Muscle layer of duodenum (tissue), 2 donors: ENCODE measurements at regions not wholly inside any gene's neighbourhood (a gene's known extent, or its start where the extent isn't known, plus 50 kb on each side); places are given as distances from the start of the nearest gene placed in this dataset.
"Not testable (repeated sequence)": the region's sequence is repeated elsewhere in the genome, so short reads cannot be mapped to it uniquely, and the experiment has no call there.

Experiments used
- H3K27ac ChIP-seq: one replicate; pipeline ENCODE4 v1.7.0; 2013; ENCODE audit warnings: mild to moderate bottlenecking, low read length
- H3K27me3 ChIP-seq: one replicate; pipeline ENCODE4 v1.7.0; 2013; ENCODE audit warnings: low read depth, mild to moderate bottlenecking, control low read depth, low read length
- H3K36me3 ChIP-seq, 2 donors: one replicate each; pipeline ENCODE4 v1.7.0; 2013; ENCODE audit warnings: low read length in 2 of 2, control low read depth in 1 of 2, mild to moderate bottlenecking in 1 of 2; ENCODE audit not compliant: insufficient read depth in 2 of 2, control insufficient read depth in 1 of 2
- H3K4me1 ChIP-seq, 2 donors: one replicate each; pipeline ENCODE4 v1.7.0; 2013; ENCODE audit warnings: low read length in 2 of 2, mild to moderate bottlenecking in 2 of 2, control low read depth in 1 of 2, moderate library complexity in 1 of 2; ENCODE audit not compliant: insufficient read depth in 2 of 2, control insufficient read depth in 1 of 2
- H3K4me3 ChIP-seq, 2 donors: one replicate each; pipeline ENCODE4 v1.7.0; 2013; ENCODE audit warnings: low read length in 2 of 2, low read depth in 1 of 2, mild to moderate bottlenecking in 1 of 2
- H3K9me3 ChIP-seq, 2 donors: one replicate each; pipeline ENCODE4 v1.7.0; 2013; ENCODE audit warnings: low read length in 2 of 2, control low read depth in 1 of 2, mild to moderate bottlenecking in 1 of 2; ENCODE audit not compliant: control insufficient read depth in 1 of 2
- donor health status: healthy.

DNA sequence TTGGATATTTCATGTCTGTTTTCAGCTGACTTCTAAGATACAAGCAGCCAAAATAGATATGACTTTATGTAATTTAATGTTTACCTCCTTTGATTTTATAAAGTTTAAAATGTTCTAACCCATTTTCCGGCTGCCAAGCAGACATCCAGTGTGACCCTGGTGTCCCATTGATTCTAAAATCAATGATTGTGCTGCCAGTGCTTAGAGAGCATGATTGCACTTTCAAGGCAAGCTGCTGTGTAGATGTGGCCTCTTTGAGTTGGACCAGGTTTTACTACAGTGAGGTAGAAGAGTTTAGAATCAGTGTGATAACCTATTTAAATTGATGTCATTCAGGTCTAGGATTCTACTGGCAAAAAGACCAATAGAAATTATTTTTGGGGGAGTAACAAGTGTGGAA lies 730.9 kb downstream of the STPG2 start:
- H3K4me3 ChIP-seq: no peak overlapping the region
- H3K27ac ChIP-seq: no peak overlapping the region
- no peaks in the 10 kb centered on the region for H3K27me3 ChIP-seq
- H3K4me1 ChIP-seq: no peaks in the 10 kb centered on the region
- H3K9me3 ChIP-seq: peaks cover 0 to 5% of the 10 kb centered on the region in 2 donors
- H3K36me3 ChIP-seq: no peaks in the 10 kb centered on the region

DNA sequence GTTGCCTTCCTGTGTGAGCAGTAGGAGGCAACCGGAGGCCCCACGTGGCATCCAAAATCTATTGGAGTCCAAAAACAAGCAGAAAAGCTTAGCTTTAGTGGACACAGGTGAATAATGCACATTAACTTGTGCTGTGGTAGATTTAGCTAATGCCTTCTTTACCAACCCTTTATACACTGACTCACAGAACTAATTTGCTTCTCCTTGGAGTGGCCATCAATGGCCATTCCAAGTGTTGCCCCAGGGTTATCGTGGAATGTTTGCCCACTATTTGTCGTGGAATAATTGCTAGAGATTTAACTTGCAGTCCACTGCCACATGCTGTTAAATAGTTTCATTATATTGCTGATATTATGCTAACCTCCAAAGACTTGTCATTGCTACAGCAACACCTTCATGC lies 729.1 kb downstream of the STPG2 start:
- Histone ChIP-seq H3K27me3 (no peaks in the 10 kb centered on the region), H3K4me1 (no peaks in the 10 kb centered on the region), H3K4me3 (no peak overlapping the region), H3K9me3 (peaks cover 0 to 5% of the 10 kb centered on the region in 2 donors), H3K36me3 (no peaks in the 10 kb centered on the region), H3K27ac (no peak overlapping the region)

DNA sequence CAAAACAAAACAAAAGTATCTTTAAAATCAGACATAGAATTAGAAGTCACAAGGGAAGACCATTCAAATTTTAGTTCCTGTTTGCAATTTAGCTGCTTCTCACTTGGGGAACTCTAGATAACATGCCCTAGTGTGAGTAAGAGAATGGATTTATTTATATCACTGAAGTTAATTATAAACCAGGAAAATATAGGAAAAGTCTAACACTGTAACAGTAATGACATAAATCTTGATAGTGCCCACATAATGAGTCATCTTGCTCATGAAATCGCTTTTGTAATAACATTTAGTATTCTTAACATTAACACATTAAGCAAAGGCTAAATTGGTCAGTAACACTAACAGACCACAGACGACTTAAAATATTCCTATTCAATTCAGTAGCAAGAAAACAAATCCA lies 710.7 kb downstream of the STPG2 start:
- H3K36me3 ChIP-seq: no peaks in the 10 kb centered on the region
- no peaks in the 10 kb centered on the region for H3K27me3 ChIP-seq
- no peak overlapping the region for H3K27ac ChIP-seq
- H3K4me1 ChIP-seq: no peaks in the 10 kb centered on the region
- no peak overlapping the region for H3K4me3 ChIP-seq
- H3K9me3 ChIP-seq: peaks cover 0 to 2% of the 10 kb centered on the region in 2 donors

DNA sequence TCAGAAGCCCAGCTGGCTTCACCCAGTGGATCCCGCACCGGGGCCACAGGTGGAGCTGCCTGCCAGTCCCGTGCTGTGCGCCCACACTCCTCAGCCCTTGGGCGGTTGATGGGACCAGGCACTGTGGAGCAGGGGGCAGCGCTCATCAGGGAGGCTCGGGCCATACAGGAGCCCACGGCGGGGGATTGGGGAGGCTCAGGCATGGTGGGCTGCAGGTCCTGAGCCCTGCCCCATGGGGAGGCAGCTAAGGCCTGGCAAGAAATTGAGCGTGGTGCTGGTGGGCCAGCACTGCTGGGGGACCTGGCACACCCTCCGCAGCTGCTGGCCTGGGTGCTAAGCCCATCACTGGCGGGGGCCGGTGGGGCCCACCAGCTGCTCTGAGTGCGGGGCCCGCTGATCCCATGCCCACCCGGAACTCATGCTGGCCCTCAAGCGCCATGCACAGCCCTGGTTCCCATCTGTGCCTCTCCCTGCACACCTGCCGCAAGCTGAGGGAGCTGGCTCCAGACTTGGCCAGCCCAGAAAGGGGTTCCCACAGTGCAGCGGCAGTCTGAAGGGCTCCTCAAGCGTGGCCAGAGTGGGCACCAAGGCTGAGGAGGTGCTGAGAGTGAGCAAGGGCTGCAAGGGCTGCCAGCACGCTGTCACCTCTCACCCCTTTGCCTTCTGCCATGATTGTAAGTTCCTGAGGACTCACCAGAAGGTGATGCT lies 705.1 kb downstream of the STPG2 start:
- not testable (repeated sequence) for H3K27me3 ChIP-seq

DNA sequence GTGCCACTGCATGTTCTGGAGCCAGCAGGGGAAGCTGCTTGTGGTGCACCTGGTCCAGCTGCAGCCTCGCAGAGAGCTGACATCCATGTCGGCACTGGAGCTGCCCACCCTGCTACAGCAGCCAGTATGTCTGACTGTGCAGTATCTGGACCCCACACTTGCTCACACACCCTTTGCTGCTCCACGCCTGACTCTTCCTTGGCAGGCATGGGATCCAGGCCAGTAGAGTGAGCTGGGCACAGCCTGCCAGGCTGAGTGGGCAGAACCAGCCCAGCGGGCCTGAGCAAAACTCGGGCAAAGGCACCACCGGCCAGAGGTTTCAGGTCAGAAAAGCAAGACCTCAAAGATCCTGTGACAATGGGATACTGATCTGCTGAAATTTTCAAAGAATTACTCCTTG lies 690.1 kb downstream of the STPG2 start:
- H3K9me3 ChIP-seq: no peaks in the 10 kb centered on the region
- no peaks in the 10 kb centered on the region for H3K4me1 ChIP-seq
- no peak overlapping the region for H3K27ac ChIP-seq
- no peaks in the 10 kb centered on the region for H3K27me3 ChIP-seq
- no peak overlapping the region for H3K4me3 ChIP-seq
- H3K36me3 ChIP-seq: no peaks in the 10 kb centered on the region

More for the DNA sequence above, 705.1 kb downstream of the STPG2 start:
- H3K4me1 ChIP-seq, H3K9me3 ChIP-seq, H3K4me3 ChIP-seq, H3K27ac ChIP-seq, H3K36me3 ChIP-seq: not testable (repeated sequence)

DNA sequence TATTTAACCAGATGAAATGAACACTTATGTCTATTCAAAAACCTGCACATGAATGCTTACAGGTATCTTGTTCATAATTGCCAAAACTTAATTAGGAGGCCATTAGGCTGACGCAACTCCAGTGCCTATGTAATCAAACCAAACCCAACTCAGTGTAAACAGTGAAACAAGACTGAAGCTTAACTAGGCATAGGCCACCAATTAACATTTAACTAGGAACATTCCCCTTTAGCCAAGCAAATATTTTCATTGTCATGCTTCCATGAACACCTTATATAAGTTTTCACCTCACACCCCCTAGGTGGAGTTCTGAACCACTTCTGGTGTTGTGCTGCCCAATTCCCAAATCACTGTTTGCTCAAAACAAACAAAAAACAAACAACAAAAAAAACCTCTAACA lies 686.0 kb downstream of the STPG2 start:
- Histone ChIP-seq H3K27ac (no peak overlapping the region), H3K4me1 (no peaks in the 10 kb centered on the region), H3K27me3 (no peaks in the 10 kb centered on the region), H3K9me3 (no peaks in the 10 kb centered on the region), H3K36me3 (no peaks in the 10 kb centered on the region), H3K4me3 (no peak overlapping the region)

DNA sequence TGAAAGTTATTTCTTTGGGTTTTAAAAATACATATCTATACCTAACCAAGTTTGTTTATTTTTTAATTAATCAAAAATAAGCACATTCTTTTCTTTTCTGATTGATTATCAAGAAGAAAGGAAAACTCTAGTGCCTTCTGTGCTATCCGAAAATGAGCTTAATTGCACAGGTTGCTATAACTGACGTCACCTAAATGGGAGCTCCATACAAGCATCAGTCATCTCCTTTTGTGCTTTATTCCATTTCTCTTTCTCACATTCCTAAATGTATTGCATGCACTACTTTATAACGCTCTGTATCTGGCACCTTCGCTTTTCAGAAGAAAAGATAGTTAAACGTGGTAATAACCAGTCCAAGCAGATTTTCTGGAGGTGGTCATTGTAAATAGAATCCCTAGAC lies 675.0 kb downstream of the STPG2 start:
- Histone ChIP-seq H3K4me1 (no peaks in the 10 kb centered on the region), H3K36me3 (no peaks in the 10 kb centered on the region), H3K9me3 (no peaks in the 10 kb centered on the region), H3K27ac (no peak overlapping the region), H3K4me3 (no peak overlapping the region), H3K27me3 (no peaks in the 10 kb centered on the region)

DNA sequence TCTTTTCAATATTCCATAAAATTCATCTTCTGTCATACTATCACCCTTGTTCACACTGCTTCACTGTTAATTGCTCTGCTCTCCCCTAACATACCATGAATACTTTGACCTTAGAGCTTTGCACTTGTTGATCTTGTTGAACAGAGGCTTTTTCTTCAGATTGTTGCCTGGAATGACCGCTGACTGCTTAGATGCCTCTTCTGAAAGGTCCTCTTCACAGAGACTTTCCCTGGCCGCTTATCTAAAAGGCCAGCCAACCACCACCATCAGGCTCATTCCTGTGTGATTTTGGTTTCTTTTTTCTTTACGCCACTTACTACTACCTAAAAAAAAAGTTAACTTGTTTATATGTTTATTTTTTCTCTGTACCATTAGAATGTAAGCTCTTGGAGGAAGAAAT lies 667.7 kb downstream of the STPG2 start:
- no peaks in the 10 kb centered on the region for H3K36me3 ChIP-seq
- H3K27me3 ChIP-seq: no peaks in the 10 kb centered on the region
- H3K9me3 ChIP-seq: no peaks in the 10 kb centered on the region
- no peak overlapping the region for H3K27ac ChIP-seq
- H3K4me1 ChIP-seq: no peaks in the 10 kb centered on the region
- no peak overlapping the region for H3K4me3 ChIP-seq

DNA sequence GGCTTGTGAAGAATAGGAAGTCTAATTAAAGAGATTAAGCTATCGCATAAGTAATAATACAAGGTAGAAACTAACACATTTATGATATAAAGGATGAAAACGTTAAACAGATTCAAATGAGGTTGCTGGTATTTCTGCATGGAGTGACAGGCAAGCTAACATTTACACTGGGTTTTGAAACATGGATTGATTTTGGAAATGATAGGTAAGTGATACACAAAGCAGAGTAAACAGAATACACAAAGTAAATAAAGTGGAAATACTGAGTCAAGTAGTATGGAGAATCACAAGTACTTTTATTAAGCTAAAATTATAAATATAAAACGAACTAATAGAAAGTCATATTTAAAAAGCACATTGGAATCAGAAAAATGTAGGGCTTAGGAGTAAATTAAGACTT lies 665.3 kb downstream of the STPG2 start:
- Histone ChIP-seq H3K27me3 (no peaks in the 10 kb centered on the region), H3K4me3 (no peak overlapping the region), H3K36me3 (no peaks in the 10 kb centered on the region), H3K4me1 (no peaks in the 10 kb centered on the region), H3K9me3 (no peaks in the 10 kb centered on the region), H3K27ac (no peak overlapping the region)

DNA sequence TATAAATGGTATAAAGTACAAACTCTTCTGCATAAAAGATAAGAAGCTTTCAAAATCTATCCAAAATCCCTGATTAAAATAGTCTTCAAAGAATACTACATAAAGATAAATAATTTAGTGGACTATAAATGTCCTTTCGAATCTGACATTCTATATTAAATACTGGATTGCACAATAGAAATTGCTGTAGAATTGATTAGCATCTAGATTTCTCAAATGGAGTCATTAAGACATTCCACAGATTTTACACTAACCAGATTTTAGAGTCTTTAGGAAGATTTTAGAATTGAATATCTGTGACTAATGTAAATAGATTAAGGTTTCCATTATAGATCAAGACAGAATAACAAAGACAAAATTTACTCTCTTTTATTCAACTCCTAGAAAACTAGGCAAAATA lies 663.9 kb downstream of the STPG2 start:
- Histone ChIP-seq H3K36me3 (no peaks in the 10 kb centered on the region), H3K27ac (no peak overlapping the region), H3K9me3 (no peaks in the 10 kb centered on the region), H3K4me1 (no peaks in the 10 kb centered on the region), H3K27me3 (no peaks in the 10 kb centered on the region), H3K4me3 (no peak overlapping the region)

DNA sequence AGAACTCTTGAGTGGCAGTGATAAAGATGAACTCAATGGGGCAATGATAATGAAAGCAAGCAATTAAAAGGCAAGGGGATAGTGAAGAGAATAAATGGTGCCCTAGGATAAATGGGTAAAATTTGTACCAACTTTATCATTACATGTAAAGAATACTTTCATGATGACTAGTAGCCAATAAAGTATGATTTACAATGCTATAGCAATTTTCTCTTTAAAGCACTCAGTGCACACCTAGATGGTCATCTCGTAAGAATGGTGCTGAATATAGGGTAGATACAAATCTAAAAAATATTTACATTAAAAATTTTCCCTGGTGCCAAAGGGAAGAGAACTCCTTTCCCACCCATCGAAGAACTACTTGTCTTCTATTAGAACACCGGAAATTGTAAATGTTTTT lies 651.4 kb downstream of the STPG2 start:
- H3K9me3 ChIP-seq: no peaks in the 10 kb centered on the region
- no peak overlapping the region for H3K27ac ChIP-seq
- no peaks in the 10 kb centered on the region for H3K4me1 ChIP-seq
- no peaks in the 10 kb centered on the region for H3K27me3 ChIP-seq
- H3K36me3 ChIP-seq: no peaks in the 10 kb centered on the region
- H3K4me3 ChIP-seq: no peak overlapping the region

DNA sequence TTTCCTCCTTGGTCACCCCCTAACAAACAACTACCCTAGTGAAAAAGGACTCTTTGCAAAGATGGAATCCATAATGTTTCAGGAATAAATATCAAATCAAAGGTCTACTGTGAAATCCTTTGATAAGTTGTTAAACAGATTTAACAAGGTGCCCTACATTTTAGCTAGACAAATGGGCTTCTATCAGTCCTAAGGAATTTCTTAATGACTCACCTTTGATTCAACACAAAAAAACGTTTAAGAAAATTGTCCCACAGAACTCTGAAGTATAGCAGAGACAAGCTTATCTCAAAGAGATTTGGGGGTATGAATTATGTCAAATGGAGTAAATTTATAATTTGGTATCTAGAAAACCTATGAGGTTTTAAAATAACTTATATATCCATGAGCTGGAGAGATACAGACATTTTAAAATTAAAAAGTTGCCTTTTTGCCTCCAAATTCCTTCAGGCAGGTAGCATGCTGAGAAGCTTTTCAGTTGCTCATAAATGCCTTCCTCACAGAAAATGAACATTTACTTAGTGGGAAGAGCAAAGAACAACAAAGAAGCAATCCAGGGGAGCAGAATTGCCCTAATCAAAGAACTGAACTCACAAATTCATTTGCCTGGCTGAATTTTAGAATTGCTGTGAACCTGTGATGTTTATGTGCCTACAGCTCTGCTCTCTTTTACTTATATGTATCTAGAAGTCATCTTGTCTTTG lies 649.3 kb downstream of the STPG2 start:
- Histone ChIP-seq H3K36me3 (no peaks in the 10 kb centered on the region), H3K4me3 (no peak overlapping the region)

More for the DNA sequence above, 649.3 kb downstream of the STPG2 start:
- Histone ChIP-seq H3K4me1 (no peaks in the 10 kb centered on the region), H3K27me3 (no peaks in the 10 kb centered on the region), H3K27ac (no peak overlapping the region), H3K9me3 (no peaks in the 10 kb centered on the region)
